AG09319 (cell line): ENCODE measurements at regions not wholly inside any gene's neighbourhood (a gene's known extent, or its start where the extent isn't known, plus 50 kb on each side); places are given as distances from the start of the nearest gene placed in this dataset.

Experiments
- DNase-seq: peaks from one replicate; pipeline ENCODE4 v3.0.0-alpha.2; 2010; ENCODE audit warnings: low read depth; ENCODE audit errors: extremely low read depth
- CTCF ChIP-seq: IDR thresholded peaks from 2 replicates; pipeline ENCODE4 v1.5.1; 2011; ENCODE audit warnings: low read depth, mild to moderate bottlenecking, inconsistent platforms, low read length, moderate library complexity

GRCh38 chr10:124176349-124177179 lies 83.2 kb upstream of the CHST15 start:
- DNase-seq = no peak
- no peak for TF ChIP-seq CTCF

GRCh38 chr10:124175701-124176348 lies 82.4 kb upstream of the CHST15 start:
- TF ChIP-seq CTCF = no peak

GRCh38 chr10:124174673-124175645 lies 81.6 kb upstream of the CHST15 start:
- no peak for DNase-seq
- no peak for TF ChIP-seq CTCF

More at GRCh38 chr10:124175701-124176348, 82.4 kb upstream of the CHST15 start:
- DNase-seq = no peak

- DNase-seq = no peak
- no peak for TF ChIP-seq CTCF
Measured at GRCh38 chr10:124174071-124174566, 80.7 kb upstream of the CHST15 start.

- TF ChIP-seq CTCF = no peak
- DNase-seq = no peak
Measured at GRCh38 chr10:124173298-124173900, 80.0 kb upstream of the CHST15 start.

- DNase-seq = no peak
- TF ChIP-seq CTCF = no peak
Measured at GRCh38 chr10:124172181-124172916, 79.0 kb upstream of the CHST15 start.
